ENCODE measurements at regions not wholly inside any gene's neighbourhood (a gene's known extent, or its start where the extent isn't known, plus 50 kb on each side); places are given as distances from the start of the nearest gene placed in this dataset.
"Not testable (repeated sequence)": the region's sequence is repeated elsewhere in the genome, so short reads cannot be mapped to it uniquely, and the experiment has no call there.

DNA sequence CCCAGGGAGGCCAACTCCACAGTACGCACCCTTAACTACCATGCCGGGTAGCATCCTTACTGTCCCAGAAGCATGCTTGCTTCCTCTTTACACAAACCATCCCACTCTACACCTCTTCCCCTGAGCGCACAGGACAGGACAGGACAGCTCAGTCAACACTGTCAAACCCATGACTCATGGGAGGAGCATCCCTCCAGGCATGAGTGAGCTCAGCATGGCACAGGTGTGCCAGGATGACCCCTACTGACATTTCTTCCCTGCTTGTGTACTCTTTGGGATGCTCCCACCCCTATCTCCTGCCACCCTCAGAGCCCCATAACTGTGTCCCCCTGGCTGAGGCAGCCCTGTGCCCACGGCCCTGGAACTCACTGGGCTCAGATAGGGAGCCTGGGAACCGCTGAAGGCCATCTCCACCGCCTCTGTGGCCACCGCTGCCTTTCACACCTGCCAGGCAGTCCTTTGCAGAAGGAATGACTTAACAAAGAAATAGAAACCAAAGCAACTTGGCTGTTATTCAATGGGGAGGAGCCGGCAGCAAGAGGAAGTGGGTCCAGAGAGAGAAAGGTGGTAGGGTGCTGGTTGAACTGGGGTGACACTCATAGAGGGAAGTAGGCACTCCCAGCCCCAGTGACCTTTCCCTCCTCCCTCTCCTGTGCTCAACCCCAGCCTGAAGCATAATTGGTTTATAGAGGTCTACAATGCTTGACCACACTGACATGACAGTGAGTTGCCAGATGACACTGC lies 119.1 kb downstream of the CDRT15L2 start:
- TF ChIP-seq, protein P1, sequence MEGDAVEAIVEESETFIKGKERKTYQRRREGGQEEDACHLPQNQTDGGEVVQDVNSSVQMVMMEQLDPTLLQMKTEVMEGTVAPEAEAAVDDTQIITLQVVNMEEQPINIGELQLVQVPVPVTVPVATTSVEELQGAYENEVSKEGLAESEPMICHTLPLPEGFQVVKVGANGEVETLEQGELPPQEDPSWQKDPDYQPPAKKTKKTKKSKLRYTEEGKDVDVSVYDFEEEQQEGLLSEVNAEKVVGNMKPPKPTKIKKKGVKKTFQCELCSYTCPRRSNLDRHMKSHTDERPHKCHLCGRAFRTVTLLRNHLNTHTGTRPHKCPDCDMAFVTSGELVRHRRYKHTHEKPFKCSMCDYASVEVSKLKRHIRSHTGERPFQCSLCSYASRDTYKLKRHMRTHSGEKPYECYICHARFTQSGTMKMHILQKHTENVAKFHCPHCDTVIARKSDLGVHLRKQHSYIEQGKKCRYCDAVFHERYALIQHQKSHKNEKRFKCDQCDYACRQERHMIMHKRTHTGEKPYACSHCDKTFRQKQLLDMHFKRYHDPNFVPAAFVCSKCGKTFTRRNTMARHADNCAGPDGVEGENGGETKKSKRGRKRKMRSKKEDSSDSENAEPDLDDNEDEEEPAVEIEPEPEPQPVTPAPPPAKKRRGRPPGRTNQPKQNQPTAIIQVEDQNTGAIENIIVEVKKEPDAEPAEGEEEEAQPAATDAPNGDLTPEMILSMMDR (IDR thresholded peaks at IDR 0.05): not testable (repeated sequence)
- not testable (repeated sequence) for TF ChIP-seq POLR2A, POLR2AphosphoS5 (IDR thresholded peaks at IDR 0.05)

All from prostate gland (tissue), 2 donors.